HG03571 (cell line): ENCODE measurements at regions not wholly inside any gene's neighbourhood (a gene's known extent, or its start where the extent isn't known, plus 50 kb on each side); places are given as distances from the start of the nearest gene placed in this dataset.

Experiments used
- ATAC-seq: cut with Tn5 transposase; IDR thresholded peaks from one replicate; pipeline ENCODE4 v1.9.1; 2021; ENCODE audit not compliant: unreplicated experiment

DNA sequence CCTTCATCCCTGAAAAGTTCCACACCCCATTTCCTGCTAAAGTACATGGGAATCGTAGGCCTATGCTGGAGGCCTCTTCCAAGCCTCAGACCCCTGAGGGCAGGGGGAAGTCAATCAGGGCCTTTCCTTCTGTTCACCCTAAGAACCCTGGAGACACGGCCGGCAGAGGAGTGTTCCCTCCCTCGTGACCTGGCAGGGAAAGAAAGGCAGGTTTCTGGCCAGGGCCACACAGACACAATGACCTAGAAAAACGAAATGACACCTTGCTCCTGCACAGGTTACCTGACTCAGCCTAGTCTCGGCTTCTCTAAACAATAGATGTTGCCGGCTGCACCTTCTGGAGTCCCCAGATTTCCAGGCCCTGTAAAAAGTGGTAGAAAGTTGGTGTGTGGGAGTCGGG is 60.6 kb upstream of the CADM1 start:
- ATAC-seq: no peak

- no peak for ATAC-seq
Observed at GRCh38 chr11:115561116-115561515, 56.9 kb upstream of the CADM1 start.

GRCh38 chr11:115558635-115559034 is 54.4 kb upstream of the CADM1 start:
- ATAC-seq: no peak

DNA sequence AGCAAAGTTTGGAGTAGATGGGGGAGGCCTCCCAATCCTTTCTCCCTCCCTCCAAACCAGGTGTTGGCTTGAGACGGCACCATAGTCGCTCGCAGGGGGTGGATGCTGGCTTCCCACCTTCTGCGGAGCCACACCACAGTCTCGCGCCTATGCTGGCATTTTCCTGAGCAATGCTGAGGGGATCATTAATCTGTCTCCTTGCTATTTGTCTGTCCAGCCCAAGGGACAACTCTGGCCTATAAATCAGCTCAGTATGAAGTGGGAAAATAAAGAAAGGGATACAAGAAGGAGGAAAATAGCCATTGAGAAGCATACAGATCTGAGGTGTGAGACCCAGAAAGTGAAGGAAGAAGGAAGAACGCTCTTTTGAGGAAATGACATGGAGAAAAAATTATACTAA is 53.5 kb upstream of the CADM1 start:
- ATAC-seq: no peak

DNA sequence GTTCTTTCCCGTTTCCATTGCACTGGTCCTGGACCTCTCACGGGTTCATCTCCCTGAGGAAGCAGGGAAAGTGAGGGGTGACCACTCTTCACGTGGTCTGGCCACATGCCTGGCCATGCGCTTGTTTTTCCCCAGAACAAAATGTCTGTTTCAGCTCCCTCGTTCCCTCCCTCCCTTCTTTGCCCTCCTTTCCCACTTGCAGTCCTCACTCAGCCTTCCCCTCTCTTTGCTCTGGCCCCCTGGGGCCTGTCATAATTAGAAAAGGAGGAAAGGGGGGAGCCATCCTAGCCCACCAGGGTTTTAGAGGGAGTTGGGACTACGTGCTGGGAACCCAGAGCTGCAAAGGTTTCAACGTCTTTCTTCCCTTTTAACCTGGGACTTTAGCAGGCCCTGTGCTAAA is 52.8 kb upstream of the CADM1 start:
- no peak for ATAC-seq

DNA sequence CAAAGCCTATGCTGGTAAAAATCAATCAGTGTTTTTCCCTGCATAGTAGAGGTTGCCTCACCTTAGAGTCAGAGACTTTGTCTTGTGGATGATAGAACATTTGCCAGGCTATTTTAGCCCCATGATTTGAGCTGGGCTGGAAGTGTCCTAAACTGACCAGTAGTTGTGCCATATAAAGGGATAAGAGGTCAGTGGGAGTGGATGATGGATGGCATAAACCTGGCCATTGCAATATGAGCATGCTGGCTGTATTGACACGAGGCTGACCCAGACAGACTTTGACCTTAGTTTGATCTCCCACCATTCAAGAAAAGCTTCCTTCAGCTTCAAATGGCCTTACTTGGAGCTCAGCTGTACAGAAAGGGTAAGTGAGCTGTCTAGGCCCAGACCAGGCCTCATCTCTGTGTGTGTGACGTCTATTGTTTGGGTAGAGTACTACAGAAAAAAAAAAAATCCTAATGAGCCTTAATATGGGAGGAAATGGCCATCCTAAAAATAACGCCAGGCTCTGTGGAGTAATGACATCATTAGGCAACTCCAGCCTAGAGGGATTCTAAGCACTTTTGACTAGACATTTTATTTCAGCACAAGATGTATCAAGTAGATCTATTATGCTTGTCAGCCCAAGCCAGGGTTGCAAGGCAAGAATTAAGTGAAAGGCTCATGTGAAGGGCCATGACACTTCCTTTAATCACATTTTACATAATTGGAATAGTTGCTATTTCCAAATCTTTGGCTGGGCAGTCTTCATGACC is 51.3 kb upstream of the CADM1 start:
- no peak for ATAC-seq
